Middle frontal gyrus (tissue), 1 donor: ENCODE measurements at regions not wholly inside any gene's neighbourhood (a gene's known extent, or its start where the extent isn't known, plus 50 kb on each side); places are given as distances from the start of the nearest gene placed in this dataset.
"Not testable (repeated sequence)": the region's sequence is repeated elsewhere in the genome, so short reads cannot be mapped to it uniquely, and the experiment has no call there.

Source experiments
- DNase-seq: peaks from one replicate; pipeline ENCODE4 v3.0.0-alpha.2; 2015; ENCODE audit warnings: low spot score; ENCODE audit errors: extremely low spot score

GRCh38 chr14:82035397-82035796, 501.7 kb upstream of the SEL1L start:
- DNase-seq = no peak

- DNase-seq = not testable (repeated sequence)
Measured at GRCh38 chr14:82038066-82038465, 504.4 kb upstream of the SEL1L start.

GRCh38 chr14:82045339-82045738, 511.7 kb upstream of the SEL1L start:
- no peak for DNase-seq

- no peak for DNase-seq
Measured at GRCh38 chr14:82046512-82047226, 513.0 kb upstream of the SEL1L start.

GRCh38 chr14:82047777-82048470, 514.3 kb upstream of the SEL1L start:
- DNase-seq = no peak

GRCh38 chr14:82052778-82053177, 519.1 kb upstream of the SEL1L start:
- no peak for DNase-seq

GRCh38 chr14:82055515-82056115, 522.0 kb upstream of the SEL1L start:
- no peak for DNase-seq

- no peak for DNase-seq
Measured at GRCh38 chr14:82060219-82060618, 526.6 kb upstream of the SEL1L start.

- DNase-seq = no peak
Measured at GRCh38 chr14:82067221-82067875, 533.7 kb upstream of the SEL1L start.

- no peak for DNase-seq
Measured at GRCh38 chr14:82070040-82070439, 536.4 kb upstream of the SEL1L start.

GRCh38 chr14:82070753-82071152, 537.1 kb upstream of the SEL1L start:
- DNase-seq = no peak

- no peak for DNase-seq
Measured at GRCh38 chr14:82073547-82073946, 539.9 kb upstream of the SEL1L start.

GRCh38 chr14:82075566-82075965, 541.9 kb upstream of the SEL1L start:
- DNase-seq = no peak

- no peak for DNase-seq
Measured at GRCh38 chr14:82079553-82079952, 545.9 kb upstream of the SEL1L start.

GRCh38 chr14:82080370-82080769, 546.7 kb upstream of the SEL1L start:
- DNase-seq = no peak

- DNase-seq = no peak
Measured at GRCh38 chr14:82084813-82085212, 551.2 kb upstream of the SEL1L start.

GRCh38 chr14:82091097-82091496, 557.4 kb upstream of the SEL1L start:
- DNase-seq = no peak

- no peak for DNase-seq
Measured at GRCh38 chr14:82094829-82095345, 561.2 kb upstream of the SEL1L start.

GRCh38 chr14:82104013-82104412, 570.4 kb upstream of the SEL1L start:
- DNase-seq = no peak

- DNase-seq = no peak
Measured at GRCh38 chr14:82112210-82112839, 578.7 kb upstream of the SEL1L start.

- DNase-seq = no peak
Measured at GRCh38 chr14:82113007-82113406, 579.4 kb upstream of the SEL1L start.
